ENCODE measurements at regions not wholly inside any gene's neighbourhood (a gene's known extent, or its start where the extent isn't known, plus 50 kb on each side); places are given as distances from the start of the nearest gene placed in this dataset.

DNA sequence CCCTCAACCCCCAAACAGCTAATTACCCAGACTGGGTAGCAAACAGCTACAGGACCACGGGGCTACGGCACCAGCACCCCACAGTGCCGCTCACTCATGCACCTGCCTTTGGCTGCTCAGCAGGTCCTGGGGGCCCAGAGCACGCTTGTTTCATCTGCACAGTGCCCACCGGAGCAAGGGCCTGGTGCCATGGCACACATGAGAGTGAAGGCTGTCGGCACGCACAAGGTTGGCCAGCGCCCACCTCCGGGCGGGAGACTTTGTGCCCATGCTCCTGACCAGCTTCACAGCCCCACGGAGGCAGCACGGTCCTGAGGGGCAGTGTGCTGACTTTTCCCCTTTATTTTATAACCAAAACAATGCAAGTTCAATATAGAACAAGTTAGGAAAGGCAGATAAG lies 135.9 kb upstream of the NSMCE3 start:
- no peak overlapping the region for H2BK12ac ChIP-seq (ENCODE audit: insufficient read length, low read depth, low read length)
- no peak overlapping the region for H3K4me3 Mint-ChIP-seq

More for the DNA sequence above, 135.9 kb upstream of the NSMCE3 start:
- Histone ChIP-seq H3K4me1 (ENCODE audit: insufficient read depth, low read length) (no peaks in the 10 kb centered on the region; the same call in none of the 2 replicates), H3K4me2 (ENCODE audit: insufficient read depth, insufficient read length, low read length) (no peak overlapping the region), H3K27ac (ENCODE audit: insufficient read length, low read depth, low read length) (no peak overlapping the region), H3K56ac (ENCODE audit: insufficient read length, low read depth, low read length) (no peak overlapping the region), H4K20me1 (ENCODE audit: control insufficient read depth, insufficient read depth, insufficient read length) (no peaks in the 10 kb centered on the region), H3K18ac (ENCODE audit: insufficient read length, low read depth, low read length) (no peak overlapping the region), H3K27me3 (ENCODE audit: insufficient read depth, low read length) (no peaks in the 10 kb centered on the region), H3K23ac (ENCODE audit: insufficient read length, low read depth, low read length) (no peak overlapping the region), H4K91ac (ENCODE audit: insufficient read length, low read depth, low read length) (no peak overlapping the region), H3K4ac (ENCODE audit: low read depth, low read length) (no peak overlapping the region), H3K23me2 (ENCODE audit: insufficient read length, low read depth, low read length, poor library complexity, severe bottlenecking) (no peaks in the 10 kb centered on the region), H3K79me2 (ENCODE audit: insufficient read depth, low read length) (no peaks in the 10 kb centered on the region; the same call in 1 of the 2 replicates), H3K9ac (ENCODE audit: extremely low read depth, insufficient read length, low read length) (no peak overlapping the region), H2AFZ (ENCODE audit: low read length) (no peak overlapping the region), H2BK15ac (ENCODE audit: low read depth, low read length) (no peak overlapping the region), H2AK5ac (ENCODE audit: insufficient read length, low read length) (no peak overlapping the region), H3K9me3 (ENCODE audit: control insufficient read depth, low read depth, low read length) (no peaks in the 10 kb centered on the region), H3T11ph (ENCODE audit: low read length) (no peak overlapping the region), H2BK120ac (ENCODE audit: low read depth, low read length, poor library complexity, severe bottlenecking) (no peak overlapping the region), H2BK5ac (ENCODE audit: insufficient read length, low read length) (no peak overlapping the region), H2BK20ac (ENCODE audit: low read depth, low read length, poor library complexity, severe bottlenecking) (no peak overlapping the region), H4K5ac (ENCODE audit: insufficient read length, low read depth, low read length) (no peak overlapping the region), H3K79me1 (ENCODE audit: insufficient read depth, low read depth, low read length, poor library complexity, severe bottlenecking) (no peaks in the 10 kb centered on the region), H3K14ac (ENCODE audit: insufficient read depth, low read length) (no peak overlapping the region; the same call in 1 of the 2 replicates), H4K8ac (replicated peaks; ENCODE audit: insufficient read length, low read depth, low read length) (no peak overlapping the region)
- peaks cover 40 to 46% of the 10 kb centered on the region in 2 experiments for H3K4me1 Mint-ChIP-seq
- no peak for DNase-seq
- no peaks in the 10 kb centered on the region; the same call in 1 of the 2 replicates for H3K27me3 Mint-ChIP-seq (ENCODE audit: low read depth)
- H3K9me3 Mint-ChIP-seq, result no peaks in the 10 kb centered on the region; a peak in 2 of 5 replicates
- no CpG with 5 or more reads among the region's 12 CpGs for WGBS (ENCODE audit: extremely low coverage, insufficient read length, low lambda C conversion rate)
- TF ChIP-seq CTCF (conservative IDR thresholded peaks at IDR 0.05), result no peak
- H3K27ac Mint-ChIP-seq, result no peak overlapping the region
- H3K36me3 Mint-ChIP-seq (ENCODE audit: insufficient read depth in 1 of 3, low read depth in 3 of 3), result no peaks in the 10 kb centered on the region

All from H9 (cell line).